ENCODE measurements at regions not wholly inside any gene's neighbourhood (a gene's known extent, or its start where the extent isn't known, plus 50 kb on each side); places are given as distances from the start of the nearest gene placed in this dataset.
A peak's percentile ranks its signal among the peaks of the same experiment; 100 is the strongest.

- DNase-seq (ENCODE audit: low read depth, low spot score), result no peak
- H3K36me3 ChIP-seq (ENCODE audit: insufficient read depth, insufficient read length, low read length), result no peaks in the 10 kb centered on the region
- no peak for TF ChIP-seq YY1 (IDR thresholded peaks at IDR 0.05; ENCODE audit: insufficient read depth, insufficient read length)
- no peak for TF ChIP-seq SUZ12 (IDR thresholded peaks at IDR 0.05; ENCODE audit: extremely low read depth, insufficient read depth, insufficient read length)
- no peaks in the 10 kb centered on the region for H3K9me3 ChIP-seq (ENCODE audit: insufficient read depth, low read length)
- no peak overlapping the region for H3K9ac ChIP-seq (ENCODE audit: insufficient read length, low read depth)
- no peaks in the 10 kb centered on the region for H3K4me1 ChIP-seq (ENCODE audit: insufficient read depth, insufficient read length)
- no peak overlapping the region for H3K4me3 ChIP-seq (ENCODE audit: insufficient read length, low read depth)
- H3K27me3 ChIP-seq (ENCODE audit: insufficient read depth, insufficient read length), result no peaks in the 10 kb centered on the region
Measured at GRCh38 chr7:26070290-26070689, 81.7 kb upstream of the NFE2L3 start.

GRCh38 chr7:26071622-26072456 lies 80.2 kb upstream of the NFE2L3 start:
- H3K4me3 ChIP-seq (ENCODE audit: insufficient read length, low read depth), result no peak overlapping the region
- DNase-seq (ENCODE audit: low read depth, low spot score), result no peak
- H3K9ac ChIP-seq (ENCODE audit: insufficient read length, low read depth), result no peak overlapping the region
- H3K36me3 ChIP-seq (ENCODE audit: insufficient read depth, insufficient read length, low read length), result no peaks in the 10 kb centered on the region
- TF ChIP-seq YY1 (IDR thresholded peaks at IDR 0.05; ENCODE audit: insufficient read depth, insufficient read length) (no peak), ZNF274 (IDR thresholded peaks at IDR 0.05; ENCODE audit: low read depth, low read length) (no peak), SUZ12 (IDR thresholded peaks at IDR 0.05; ENCODE audit: extremely low read depth, insufficient read depth, insufficient read length) (no peak)
- H3K27me3 ChIP-seq (ENCODE audit: insufficient read depth, insufficient read length), result no peaks in the 10 kb centered on the region
- no peaks in the 10 kb centered on the region for H3K4me1 ChIP-seq (ENCODE audit: insufficient read depth, insufficient read length)
- no peaks in the 10 kb centered on the region for H3K9me3 ChIP-seq (ENCODE audit: insufficient read depth, low read length)

- TF ChIP-seq SUZ12 (IDR thresholded peaks at IDR 0.05; ENCODE audit: extremely low read depth, insufficient read depth, insufficient read length) (no peak), YY1 (IDR thresholded peaks at IDR 0.05; ENCODE audit: insufficient read depth, insufficient read length) (no peak)
- Histone ChIP-seq H3K4me1 (ENCODE audit: insufficient read depth, insufficient read length) (no peaks in the 10 kb centered on the region), H3K9ac (ENCODE audit: insufficient read length, low read depth) (no peak overlapping the region), H3K27me3 (ENCODE audit: insufficient read depth, insufficient read length) (no peaks in the 10 kb centered on the region), H3K9me3 (ENCODE audit: insufficient read depth, low read length) (no peaks in the 10 kb centered on the region), H3K36me3 (ENCODE audit: insufficient read depth, insufficient read length, low read length) (no peaks in the 10 kb centered on the region), H3K4me3 (ENCODE audit: insufficient read length, low read depth) (no peak overlapping the region)
- no peak for DNase-seq (ENCODE audit: low read depth, low spot score)
Measured at GRCh38 chr7:26073041-26073440, 79.0 kb upstream of the NFE2L3 start.

- H3K27me3 ChIP-seq (ENCODE audit: insufficient read depth, insufficient read length), result peaks cover 5% of the 10 kb centered on the region
- H3K4me3 ChIP-seq (ENCODE audit: insufficient read length, low read depth), result no peak overlapping the region
- no peaks in the 10 kb centered on the region for H3K36me3 ChIP-seq (ENCODE audit: insufficient read depth, insufficient read length, low read length)
- DNase-seq (ENCODE audit: low read depth, low spot score), result no peak
- no peak overlapping the region for H3K9ac ChIP-seq (ENCODE audit: insufficient read length, low read depth)
- TF ChIP-seq SUZ12 (IDR thresholded peaks at IDR 0.05; ENCODE audit: extremely low read depth, insufficient read depth, insufficient read length) (no peak), YY1 (IDR thresholded peaks at IDR 0.05; ENCODE audit: insufficient read depth, insufficient read length) (no peak), ZNF274 (IDR thresholded peaks at IDR 0.05; ENCODE audit: low read depth, low read length) (no peak)
- no peaks in the 10 kb centered on the region for H3K9me3 ChIP-seq (ENCODE audit: insufficient read depth, low read length)
- H3K4me1 ChIP-seq (ENCODE audit: insufficient read depth, insufficient read length), result no peaks in the 10 kb centered on the region
Measured at GRCh38 chr7:26074919-26075318, 77.1 kb upstream of the NFE2L3 start.

DNA sequence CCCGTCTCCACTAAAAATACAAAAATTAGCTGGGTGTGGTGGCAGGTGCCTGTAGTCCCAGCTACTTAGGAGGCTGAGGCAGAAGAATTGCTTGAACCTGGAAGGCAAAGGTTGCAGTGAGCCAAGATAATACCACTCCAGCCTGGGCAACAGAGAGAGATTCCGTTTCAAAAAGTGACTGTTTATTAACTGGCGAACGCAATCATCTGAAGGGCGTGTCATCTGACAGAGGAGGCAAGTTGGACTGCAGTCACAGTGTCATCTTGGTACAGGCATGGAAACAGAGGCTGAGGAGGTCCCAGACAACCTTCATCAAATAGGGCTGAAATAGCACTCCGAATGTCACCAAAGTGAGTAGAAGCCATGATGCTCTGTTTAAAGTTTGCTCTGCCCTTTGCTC lies 75.3 kb upstream of the NFE2L3 start:
- no peaks in the 10 kb centered on the region for H3K9me3 ChIP-seq (ENCODE audit: insufficient read depth, low read length)
- no peak for TF ChIP-seq SUZ12 (IDR thresholded peaks at IDR 0.05; ENCODE audit: extremely low read depth, insufficient read depth, insufficient read length)
- no peak for TF ChIP-seq ZNF274 (IDR thresholded peaks at IDR 0.05; ENCODE audit: low read depth, low read length)
- TF ChIP-seq YY1 (IDR thresholded peaks at IDR 0.05; ENCODE audit: insufficient read depth, insufficient read length), result no peak
- no peak for DNase-seq (ENCODE audit: low read depth, low spot score)
- no peaks in the 10 kb centered on the region for H3K4me1 ChIP-seq (ENCODE audit: insufficient read depth, insufficient read length)
- no peak overlapping the region for H3K9ac ChIP-seq (ENCODE audit: insufficient read length, low read depth)
- H3K4me3 ChIP-seq (ENCODE audit: insufficient read length, low read depth), result no peak overlapping the region
- H3K36me3 ChIP-seq (ENCODE audit: insufficient read depth, insufficient read length, low read length), result no peaks in the 10 kb centered on the region
- H3K27me3 ChIP-seq (ENCODE audit: insufficient read depth, insufficient read length), result peaks cover 5% of the 10 kb centered on the region

GRCh38 chr7:26078437-26079336 lies 73.3 kb upstream of the NFE2L3 start:
- DNase-seq (ENCODE audit: low read depth, low spot score), result peak; percentile 75
- no peaks in the 10 kb centered on the region for H3K4me1 ChIP-seq (ENCODE audit: insufficient read depth, insufficient read length)
- no peak overlapping the region for H3K9ac ChIP-seq (ENCODE audit: insufficient read length, low read depth)
- TF ChIP-seq SUZ12 (IDR thresholded peaks at IDR 0.05; ENCODE audit: extremely low read depth, insufficient read depth, insufficient read length) (no peak), YY1 (IDR thresholded peaks at IDR 0.05; ENCODE audit: insufficient read depth, insufficient read length) (no peak), ZNF274 (IDR thresholded peaks at IDR 0.05; ENCODE audit: low read depth, low read length) (no peak)
- H3K27me3 ChIP-seq (ENCODE audit: insufficient read depth, insufficient read length), result peaks cover 5% of the 10 kb centered on the region
- no peaks in the 10 kb centered on the region for H3K36me3 ChIP-seq (ENCODE audit: insufficient read depth, insufficient read length, low read length)
- H3K4me3 ChIP-seq (ENCODE audit: insufficient read length, low read depth), result no peak overlapping the region
- no peaks in the 10 kb centered on the region for H3K9me3 ChIP-seq (ENCODE audit: insufficient read depth, low read length)

- H3K9me3 ChIP-seq (ENCODE audit: insufficient read depth, low read length), result no peaks in the 10 kb centered on the region
- no peak overlapping the region for H3K9ac ChIP-seq (ENCODE audit: insufficient read length, low read depth)
- H3K4me3 ChIP-seq (ENCODE audit: insufficient read length, low read depth), result no peak overlapping the region
- DNase-seq (ENCODE audit: low read depth, low spot score), result no peak
- no peaks in the 10 kb centered on the region for H3K4me1 ChIP-seq (ENCODE audit: insufficient read depth, insufficient read length)
- peaks cover 5% of the 10 kb centered on the region for H3K27me3 ChIP-seq (ENCODE audit: insufficient read depth, insufficient read length)
- H3K36me3 ChIP-seq (ENCODE audit: insufficient read depth, insufficient read length, low read length), result no peaks in the 10 kb centered on the region
- TF ChIP-seq ZNF274 (IDR thresholded peaks at IDR 0.05; ENCODE audit: low read depth, low read length) (no peak), YY1 (IDR thresholded peaks at IDR 0.05; ENCODE audit: insufficient read depth, insufficient read length) (no peak), SUZ12 (IDR thresholded peaks at IDR 0.05; ENCODE audit: extremely low read depth, insufficient read depth, insufficient read length) (no peak)
Measured at GRCh38 chr7:26081638-26082037, 70.4 kb upstream of the NFE2L3 start.

All from NT2/D1 (cell line).